ENCODE measurements at regions not wholly inside any gene's neighbourhood (a gene's known extent, or its start where the extent isn't known, plus 50 kb on each side); places are given as distances from the start of the nearest gene placed in this dataset.

GRCh38 chr4:141290771-141291170, 70.1 kb downstream of the ZNF330 start:
- H3K36me3 ChIP-seq (ENCODE audit: control insufficient read depth in 2 of 2, extremely low read depth in 1 of 2, insufficient read depth in 2 of 2, low read length in 2 of 2), result no peaks in the 10 kb centered on the region
- TF ChIP-seq FOS (IDR thresholded peaks at IDR 0.05; ENCODE audit: borderline replicate concordance, insufficient read depth, low read length), result no peak
- no peak for TF ChIP-seq EZH2 (IDR thresholded peaks at IDR 0.05; ENCODE audit: borderline replicate concordance, low read depth, low read length, severe bottlenecking)
- no peak for TF ChIP-seq CTCF (IDR thresholded peaks at IDR 0.05; ENCODE audit: extremely low read depth in 1 of 2, insufficient read depth in 1 of 2, low read depth in 1 of 2, low read length in 2 of 2)
- no peak for TF ChIP-seq POLR2AphosphoS5 (IDR thresholded peaks at IDR 0.05; ENCODE audit: insufficient read depth, low read depth, low read length)
- no peak for TF ChIP-seq JUN (IDR thresholded peaks at IDR 0.05; ENCODE audit: borderline replicate concordance, insufficient read depth, insufficient read length, low read depth)
- no peak for TF ChIP-seq GATA2 (IDR thresholded peaks at IDR 0.05; ENCODE audit: insufficient read depth, insufficient read length, low read depth, low read length)
- no peak for TF ChIP-seq MAX (IDR thresholded peaks at IDR 0.05; ENCODE audit: insufficient read depth, insufficient read length)
- TF ChIP-seq POLR2A (IDR thresholded peaks at IDR 0.05; ENCODE audit: low read depth, low read length), result no peak
- no peak for TF ChIP-seq MYC (IDR thresholded peaks at IDR 0.05; ENCODE audit: low read depth, low read length)
- no peaks in the 10 kb centered on the region for H4K20me1 ChIP-seq (replicated peaks; ENCODE audit: control insufficient read depth, extremely low read depth, insufficient read depth, low read length)
- no peak overlapping the region for H3K27ac ChIP-seq (ENCODE audit: insufficient read depth, low read depth, low read length)
- dilution Hi-C loops (cut with MboI; ENCODE audit: extremely low pct_ligation_motif_present, low sequenced_read_pairs), result no loop called here
- no peak for FAIRE-seq
- no peak overlapping the region for H3K4me3 ChIP-seq (replicated peaks in 1 of 3; ENCODE audit: insufficient read depth in 1 of 3, low read depth in 1 of 3, low read length in 3 of 3)
- H2AFZ ChIP-seq (ENCODE audit: low read depth, low read length), result no peak overlapping the region
- H3K4me1 ChIP-seq (ENCODE audit: control insufficient read depth, extremely low read depth, insufficient read depth, low read length), result no peaks in the 10 kb centered on the region
- BruUV-seq (replicated peaks), result no TSS peak
- no peak for DNase-seq (ENCODE audit: low read depth, low spot score)
- no peaks in the 10 kb centered on the region for H3K27me3 ChIP-seq (ENCODE audit: control insufficient read depth in 2 of 2, insufficient read depth in 2 of 2, low read length in 2 of 2)
- H3K4me2 ChIP-seq (ENCODE audit: insufficient read depth, low read length), result no peak overlapping the region
- H3K9me3 ChIP-seq (replicated peaks; ENCODE audit: control insufficient read depth, insufficient read depth, low read length), result no peaks in the 10 kb centered on the region
- no peak overlapping the region for H3K9ac ChIP-seq (replicated peaks; ENCODE audit: extremely low read depth, insufficient read depth, low read length)
- intact Hi-C loops (cut with micrococcal nuclease), result no loop called here
- no peaks in the 10 kb centered on the region for H3K79me2 ChIP-seq (ENCODE audit: control insufficient read depth, insufficient read depth, low read length)
- no peaks in the 10 kb centered on the region for H3K9me1 ChIP-seq (replicated peaks; ENCODE audit: control insufficient read depth, extremely low read depth, insufficient read depth, low read length)
- CTCF ChIA-PET, result interaction anchor here (1.0 kb wide), 1 partner anchor 10 kb away, joined by 3 read pairs; no protein-coding TSS in a partner anchor
- POLR2A ChIA-PET, result no interaction called here
